Heart right ventricle (tissue), 16 donors: ENCODE measurements at regions not wholly inside any gene's neighbourhood (a gene's known extent, or its start where the extent isn't known, plus 50 kb on each side); places are given as distances from the start of the nearest gene placed in this dataset.
"Not testable (repeated sequence)": the region's sequence is repeated elsewhere in the genome, so short reads cannot be mapped to it uniquely, and the experiment has no call there.

Experiments
- ATAC-seq, 8 donors: fragments of 200-7000 bp; cut with Tn5 transposase; one replicate each; pipeline ENCODE4 v1.9.1; 2020; ENCODE audit warnings: mild to moderate bottlenecking in 8 of 8, moderate library complexity in 8 of 8, moderate number of reproducible peaks in 1 of 8
- DNase-seq, 2 donors: peaks; one replicate each; pipeline ENCODE4 v3.0.0-alpha.2; 2020
- H3K27ac ChIP-seq, 10 donors: fragments of 200-600 bp; sonication (generic) in 2 of 10; one replicate each; pipeline versions ENCODE4 v1.5.0 to v1.8.0; 2020 to 2022; ENCODE audit warnings: mild to moderate bottlenecking in 3 of 10
- H3K27me3 ChIP-seq, 7 donors: fragments of 200-600 bp; one replicate each; pipeline ENCODE4 v1.8.0; 2021 to 2022; ENCODE audit warnings: mild to moderate bottlenecking in 2 of 7
- H3K36me3 ChIP-seq, 9 donors: fragments of 200-600 bp; sonication (generic) in 1 of 9; one replicate each; pipeline versions ENCODE4 v1.5.0 to v1.8.0; 2020 to 2022; ENCODE audit warnings: mild to moderate bottlenecking in 2 of 9
- H3K4me1 ChIP-seq, 9 donors: fragments of 200-600 bp; sonication (generic) in 1 of 9; one replicate each; pipeline versions ENCODE4 v1.5.0 to v1.8.0; 2020 to 2022; ENCODE audit warnings: mild to moderate bottlenecking in 4 of 9
- H3K4me3 ChIP-seq, 10 donors: fragments of 200-600 bp; sonication (generic) in 2 of 10; one replicate each; pipeline versions ENCODE4 v1.5.0 to v1.8.0; 2020 to 2022; ENCODE audit warnings: mild to moderate bottlenecking in 7 of 10, moderate library complexity in 2 of 10
- H3K9me3 ChIP-seq, 11 donors: fragments of 200-600 bp in 10 of 11; sonication (generic) in 2 of 11; one replicate each; pipeline versions ENCODE4 v1.5.0 to v1.8.0; 2013 to 2022; ENCODE audit warnings: mild to moderate bottlenecking in 2 of 11, control low read depth in 1 of 11, moderate library complexity in 1 of 11
- WGBS, 2 donors: extraction: QIAGEN DNeasy Blood & Tissue Kit; methylation state at CpG; one replicate each; pipeline ENCODE4 v1.1.7; 2013; ENCODE audit warnings: inconsistent platforms in 1 of 2; 5-methylcytosine and 5-hydroxymethylcytosine counted together
- intact Hi-C, 10 donors: fragments of 100-400 bp; cut with DNase I; formaldehyde crosslinking; loops; one replicate each; pipeline versions ENCODE4 v1.11.1 to v1.14.2; 2022
- TF ChIP-seq, protein P1 (sequence below), 9 donors: fragments of 200-600 bp; sonication (generic) in 2 of 9; IDR thresholded peaks; one replicate each; pipeline versions ENCODE4 v1.5.0 to v1.8.0; 2021 to 2022; ENCODE audit warnings: antibody characterized with exemption in 9 of 9, mild to moderate bottlenecking in 5 of 9, moderate library complexity in 1 of 9
- donor health status: Arrhythmogenic right ventricular cardiomyopathy.
- donor health status: ischemic (EF 13 %, LVEDD 7.1; RV severe dilation, severe dysfunction).
- donor health status: healthy with polysubstance abuse.
- donor health status: DM: no; HTN: yes; CAD: no.
- donor health status: DM: no; HTN: no; CAD: no.
- donor health status: ischemic (EF 25% LVEDD 6.9; RV normal size, moderate dysfunction).
- donor health status: ischemic (EF 25% LVEDD 5.7; RV mildly dilated, moderate dysfunction).
- donor health status: healthy.
- donor health status: DM: yes; HTN: yes; CAD: no.
- donor health status: Ischemic cardiomyopathy.
- donor health status: ischemic (EF 35%, LVEDD 5.7; RV mildly dilated, moderate dysfunction).
- donor health status: nonischemic (EF 11% LVEDD 7.7; RV severe dilation, severe dysfunction).
- donor health status: DM: yes; HTN: yes; CAD: no.
- donor health status: PGD.
- donor health status: ischemic (EF 29% LVEDD 5.4; RV normal size, mild dysfunction).
- donor health status: nonischemic (EF 23%, LVEDD 6.1; RV moderate dilation, normal function).

DNA sequence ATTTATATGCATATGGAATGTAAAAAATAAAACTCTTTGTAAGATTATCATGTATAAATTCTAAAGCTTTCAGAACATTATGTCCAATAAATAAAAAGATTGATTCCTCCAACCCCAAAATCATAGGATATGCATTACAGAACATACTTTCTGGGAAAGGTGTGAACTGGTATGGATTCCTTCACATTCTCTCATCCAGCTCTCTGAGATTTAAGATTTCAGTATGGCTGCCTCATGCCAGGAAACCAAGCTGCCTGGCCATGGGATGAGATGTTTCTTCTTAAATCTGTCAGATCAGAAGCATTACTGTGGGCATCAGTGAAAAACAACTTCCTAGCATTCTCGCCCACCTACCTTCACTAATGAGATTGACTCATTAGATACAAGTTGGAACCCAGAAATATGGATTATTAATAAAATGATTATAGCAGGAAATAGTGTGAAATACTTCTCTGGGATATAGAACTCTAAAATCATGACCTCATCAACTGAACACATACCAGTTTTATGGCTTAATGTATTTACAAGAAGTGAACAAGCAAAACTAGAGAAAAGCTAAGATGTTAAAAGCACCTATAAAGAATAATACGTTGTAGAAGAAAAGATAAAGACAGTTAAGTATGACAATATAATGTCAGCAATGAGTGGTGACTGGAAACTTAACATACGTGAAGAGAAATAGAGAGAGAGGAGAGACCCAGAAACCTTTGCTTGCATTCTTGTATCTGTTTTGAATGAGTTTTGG, 171.6 kb upstream of the PHACTR1 start:
- intact Hi-C loops: no loop called here
- 73 to 74% methylated on average over 3 of the region's 3 CpGs for WGBS, 2 donors
- Histone ChIP-seq H3K9me3 (peaks cover 0 to 6% (median 0%) of the 10 kb centered on the region in 11 donors), H3K36me3 (no peaks in the 10 kb centered on the region), H3K4me3 (no peak overlapping the region), H3K27ac (no peak overlapping the region), H3K4me1 (peaks cover 0 to 23% (median 6%) of the 10 kb centered on the region in 9 donors), H3K27me3 (no peaks in the 10 kb centered on the region)
- no peak for ATAC-seq
- TF ChIP-seq, protein P1, sequence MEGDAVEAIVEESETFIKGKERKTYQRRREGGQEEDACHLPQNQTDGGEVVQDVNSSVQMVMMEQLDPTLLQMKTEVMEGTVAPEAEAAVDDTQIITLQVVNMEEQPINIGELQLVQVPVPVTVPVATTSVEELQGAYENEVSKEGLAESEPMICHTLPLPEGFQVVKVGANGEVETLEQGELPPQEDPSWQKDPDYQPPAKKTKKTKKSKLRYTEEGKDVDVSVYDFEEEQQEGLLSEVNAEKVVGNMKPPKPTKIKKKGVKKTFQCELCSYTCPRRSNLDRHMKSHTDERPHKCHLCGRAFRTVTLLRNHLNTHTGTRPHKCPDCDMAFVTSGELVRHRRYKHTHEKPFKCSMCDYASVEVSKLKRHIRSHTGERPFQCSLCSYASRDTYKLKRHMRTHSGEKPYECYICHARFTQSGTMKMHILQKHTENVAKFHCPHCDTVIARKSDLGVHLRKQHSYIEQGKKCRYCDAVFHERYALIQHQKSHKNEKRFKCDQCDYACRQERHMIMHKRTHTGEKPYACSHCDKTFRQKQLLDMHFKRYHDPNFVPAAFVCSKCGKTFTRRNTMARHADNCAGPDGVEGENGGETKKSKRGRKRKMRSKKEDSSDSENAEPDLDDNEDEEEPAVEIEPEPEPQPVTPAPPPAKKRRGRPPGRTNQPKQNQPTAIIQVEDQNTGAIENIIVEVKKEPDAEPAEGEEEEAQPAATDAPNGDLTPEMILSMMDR (IDR thresholded peaks at IDR 0.05): no peak
- no peak for DNase-seq

DNA sequence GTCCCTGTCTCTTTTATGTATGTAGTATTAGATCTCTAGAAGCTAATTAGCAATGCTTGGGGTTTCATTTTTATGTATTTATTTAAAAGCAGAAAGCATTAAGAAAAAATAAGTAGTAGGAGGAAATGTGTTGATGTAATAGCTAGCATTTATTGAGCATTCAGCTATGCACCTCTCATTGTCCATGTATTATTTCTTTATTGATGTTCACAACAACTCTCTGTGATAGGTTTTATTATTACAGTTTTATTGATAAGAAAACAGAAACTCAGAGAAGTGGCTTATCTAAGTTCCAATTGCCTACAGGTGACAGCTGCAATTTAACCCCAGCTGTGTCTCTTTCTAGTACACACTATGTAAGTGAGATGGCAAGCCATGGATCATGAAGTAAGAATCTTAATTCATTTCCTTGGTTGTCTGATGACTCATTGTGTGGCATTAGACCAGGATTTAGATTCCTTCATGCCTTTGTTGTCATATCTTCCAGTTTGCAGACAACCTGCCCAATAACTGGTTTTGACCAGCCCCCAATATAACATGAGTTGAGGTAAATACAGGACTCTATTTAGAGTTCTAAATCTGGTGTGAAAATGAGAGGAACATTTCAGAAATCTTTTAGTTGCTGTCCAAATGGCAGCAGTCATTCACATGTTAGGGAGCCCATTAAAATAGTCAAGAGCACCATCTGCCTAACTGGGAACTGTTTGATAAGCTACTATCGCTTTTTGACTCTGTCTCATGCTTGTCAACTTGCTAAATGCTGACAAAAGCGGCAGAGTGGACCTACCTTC, 170.8 kb upstream of the PHACTR1 start:
- no peaks in the 10 kb centered on the region for H3K27me3 ChIP-seq
- peak in 3 of 8 donors; percentile 31 to 42 (median 39) for ATAC-seq
- peak overlapping the region in 3 of 10 donors; percentile 24 to 56 (median 45) for H3K27ac ChIP-seq
- DNase-seq: no peak
- no peak overlapping the region for H3K4me3 ChIP-seq
- peaks cover 0 to 23% (median 6%) of the 10 kb centered on the region in 9 donors for H3K4me1 ChIP-seq
- peaks cover 0 to 6% (median 0%) of the 10 kb centered on the region in 11 donors for H3K9me3 ChIP-seq
- H3K36me3 ChIP-seq: no peaks in the 10 kb centered on the region
- 26 to 45% methylated on average over 2 of the region's 2 CpGs for WGBS, 2 donors
- TF ChIP-seq, protein P1 (IDR thresholded peaks at IDR 0.05): no peak
- intact Hi-C loops: no loop called here

DNA sequence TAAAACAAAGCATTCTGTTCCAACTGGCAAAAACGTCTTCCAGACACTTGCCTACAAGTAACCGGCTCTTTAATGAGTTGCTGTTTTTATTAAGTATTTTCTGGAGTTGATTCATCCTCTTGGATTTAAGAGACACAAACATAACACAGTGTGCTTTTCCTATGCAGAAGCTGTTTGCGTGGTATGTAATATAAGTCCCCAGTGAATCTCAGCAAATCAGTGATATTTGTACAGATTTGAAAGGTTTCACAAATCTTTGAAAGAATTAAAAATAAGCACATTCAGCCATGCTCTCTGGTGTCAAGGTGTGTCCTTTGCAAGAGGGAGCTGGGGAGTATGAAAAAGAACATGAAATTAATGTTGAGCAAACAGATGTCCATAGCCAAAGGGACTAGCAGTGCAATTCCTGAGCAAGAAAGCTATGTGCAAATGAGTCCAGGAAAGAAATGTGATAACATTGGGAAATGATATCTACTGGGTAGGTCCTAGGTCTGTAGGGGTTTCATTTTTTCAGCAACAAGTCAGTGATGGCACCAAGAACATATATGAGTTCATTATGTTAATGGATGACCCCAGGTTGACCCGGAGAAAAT, 170.1 kb upstream of the PHACTR1 start:
- TF ChIP-seq, protein P1 (IDR thresholded peaks at IDR 0.05): no peak
- Histone ChIP-seq H3K27ac (peak overlapping the region in 3 of 10 donors; percentile 24 to 56 (median 45)), H3K27me3 (no peaks in the 10 kb centered on the region), H3K36me3 (no peaks in the 10 kb centered on the region), H3K4me1 (peaks cover 0 to 23% (median 6%) of the 10 kb centered on the region in 9 donors), H3K9me3 (peaks cover 0 to 6% (median 0%) of the 10 kb centered on the region in 11 donors), H3K4me3 (no peak overlapping the region)
- 58% methylated on average over 4 of the region's 4 CpGs for WGBS, 2 donors
- no peak for DNase-seq
- intact Hi-C loops: no loop called here
- ATAC-seq: peak in 4 of 8 donors; percentile 42 to 79 (median 66)

DNA sequence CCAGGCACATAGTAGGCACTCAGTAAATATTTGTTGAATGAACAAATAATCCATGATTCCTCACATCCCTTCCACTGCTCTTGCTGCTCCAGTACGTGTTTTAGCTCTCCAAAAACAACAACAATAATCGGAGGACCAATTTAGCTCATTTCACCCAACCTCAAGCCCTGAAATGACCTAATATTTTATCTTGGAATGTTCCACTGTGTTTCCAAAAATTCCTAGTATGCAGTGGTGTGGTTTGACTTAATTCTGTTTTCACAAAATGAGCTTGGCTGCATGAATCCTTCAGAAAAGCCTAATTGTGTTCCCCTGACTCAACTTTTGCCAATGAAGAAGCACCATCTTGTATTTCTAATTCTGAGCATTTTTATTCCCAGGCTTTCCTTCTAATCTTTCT, 168.0 kb upstream of the PHACTR1 start:
- 58 to 70% methylated on average over 2 of the region's 2 CpGs for WGBS, 2 donors
- ATAC-seq: peak in 6 of 8 donors; percentile 25 to 83 (median 75)
- peaks cover 0 to 3% (median 0%) of the 10 kb centered on the region in 11 donors for H3K9me3 ChIP-seq
- DNase-seq: no peak
- H3K27ac ChIP-seq: peak overlapping the region in 1 of 10 donors; percentile 44
- no peak overlapping the region for H3K4me3 ChIP-seq
- H3K4me1 ChIP-seq: peaks cover 0 to 23% (median 6%) of the 10 kb centered on the region in 9 donors
- TF ChIP-seq, protein P1 (IDR thresholded peaks at IDR 0.05): no peak
- no peaks in the 10 kb centered on the region for H3K36me3 ChIP-seq
- intact Hi-C loops: no loop called here
- H3K27me3 ChIP-seq: no peaks in the 10 kb centered on the region

DNA sequence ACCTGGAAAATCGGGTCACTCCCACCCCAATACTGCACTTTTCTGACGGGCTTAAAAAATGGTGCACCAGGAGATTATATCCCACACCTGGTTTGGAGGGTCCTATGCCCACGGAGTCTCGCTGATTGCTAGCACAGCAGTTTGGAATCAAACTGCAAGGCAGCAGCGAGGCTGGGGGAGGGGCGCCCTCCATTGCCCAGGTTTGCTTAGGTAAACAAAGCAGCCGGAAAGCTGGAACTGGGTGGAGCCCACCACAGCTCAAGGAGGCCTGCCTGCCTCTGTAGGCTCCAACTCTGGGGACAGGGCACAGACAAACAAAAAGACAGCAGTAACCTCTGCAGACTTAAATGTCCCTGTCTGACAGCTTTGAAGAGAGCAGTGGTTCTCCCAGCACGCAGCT, 167.1 kb upstream of the PHACTR1 start:
- intact Hi-C loops, ATAC-seq, H3K36me3 ChIP-seq, H3K4me3 ChIP-seq, H3K9me3 ChIP-seq, H3K27ac ChIP-seq, H3K27me3 ChIP-seq, DNase-seq: not testable (repeated sequence)
- 96 to 97% methylated on average over 7 to 8 of the region's 8 CpGs for WGBS, 2 donors
- peaks cover 0 to 23% (median 6%) of the 10 kb centered on the region in 9 donors for H3K4me1 ChIP-seq

DNA sequence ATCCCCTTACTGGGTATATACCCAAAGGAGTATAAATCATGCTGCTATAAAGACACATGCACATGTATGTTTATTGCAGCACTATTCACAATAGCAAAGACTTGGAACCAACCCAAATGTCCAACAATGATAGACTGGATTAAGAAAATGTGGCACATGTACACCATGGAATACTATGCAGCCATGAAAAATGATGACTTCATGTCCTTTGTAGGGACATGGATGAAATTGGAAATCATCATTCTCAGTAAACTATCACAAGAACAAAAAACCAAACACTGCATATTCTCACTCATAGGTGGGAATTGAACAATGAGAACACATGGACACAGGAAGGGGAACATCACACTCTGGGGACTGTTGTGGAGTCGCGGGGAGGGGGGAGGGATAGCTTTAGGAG, 161.7 kb upstream of the PHACTR1 start:
- H3K4me1 ChIP-seq, H3K36me3 ChIP-seq, ATAC-seq, H3K4me3 ChIP-seq, DNase-seq, intact Hi-C loops, H3K27me3 ChIP-seq, H3K27ac ChIP-seq: not testable (repeated sequence)
- 83 to 94% methylated on average over 2 of the region's 2 CpGs for WGBS, 2 donors
- H3K9me3 ChIP-seq: peaks cover 0 to 19% (median 0%) of the 10 kb centered on the region in 11 donors
